HPDE6-E6E7 (cell line): ENCODE measurements at regions not wholly inside any gene's neighbourhood (a gene's known extent, or its start where the extent isn't known, plus 50 kb on each side); places are given as distances from the start of the nearest gene placed in this dataset.

Experiments used
- DNase-seq: peaks from one replicate; pipeline ENCODE4 v3.0.0; 2011; ENCODE audit warnings: missing footprints; ENCODE audit errors: extremely low spot score

DNA sequence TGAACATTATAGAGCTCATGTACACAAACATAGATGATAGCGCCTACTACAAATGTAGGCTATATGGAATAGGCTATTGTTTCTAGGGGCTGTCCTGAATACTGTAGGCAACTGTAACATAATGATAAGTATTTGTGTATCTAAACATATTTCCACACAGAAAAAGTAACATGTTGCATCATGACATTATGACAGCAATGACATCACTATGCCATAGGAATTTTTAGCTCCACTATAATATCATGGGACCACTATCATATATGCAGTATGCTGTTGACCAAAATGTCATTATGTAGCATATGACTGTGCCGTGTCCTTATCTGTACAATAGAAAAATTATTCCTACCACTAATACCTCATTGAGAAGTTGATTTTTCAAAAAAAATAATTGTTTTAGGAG lies 96.7 kb upstream of the SSTR1 start:
- DNase-seq, result no peak

DNA sequence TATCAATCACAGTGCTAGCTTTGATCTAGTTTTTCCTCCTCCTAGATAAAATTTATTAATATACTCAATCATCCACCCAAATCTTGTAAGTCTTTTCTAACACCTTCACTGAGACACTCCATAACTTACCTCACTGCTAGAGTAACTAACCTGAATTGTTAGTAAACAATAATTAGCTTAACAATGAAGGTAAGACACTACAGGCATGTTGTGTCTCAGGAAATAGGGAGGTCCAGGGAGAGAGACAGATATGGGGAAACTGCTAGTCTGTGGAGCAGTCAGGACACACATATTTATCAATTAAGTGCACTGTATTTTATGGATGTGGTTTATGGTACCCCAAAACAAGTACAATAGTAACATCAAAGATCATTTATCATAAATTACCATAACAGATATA lies 94.2 kb upstream of the SSTR1 start:
- DNase-seq, result no peak

DNA sequence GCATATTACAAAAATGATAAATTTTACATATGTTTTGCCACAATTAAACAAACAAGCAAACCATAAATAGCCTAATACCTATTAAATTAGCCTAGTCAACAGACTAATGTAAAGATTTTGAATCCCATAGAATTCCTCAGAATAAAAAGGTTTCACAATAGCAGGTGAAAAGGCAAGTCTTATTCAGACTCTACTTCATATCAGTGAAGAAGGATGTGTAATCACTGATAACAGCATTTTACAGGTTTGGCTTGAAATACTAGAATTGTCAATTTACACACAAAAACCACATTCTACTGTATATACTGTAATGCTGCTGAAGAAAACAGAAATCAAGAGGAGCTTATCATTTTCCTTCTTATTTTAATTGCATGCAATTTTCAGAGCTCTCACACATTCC lies 90.8 kb upstream of the SSTR1 start:
- DNase-seq, result no peak

DNA sequence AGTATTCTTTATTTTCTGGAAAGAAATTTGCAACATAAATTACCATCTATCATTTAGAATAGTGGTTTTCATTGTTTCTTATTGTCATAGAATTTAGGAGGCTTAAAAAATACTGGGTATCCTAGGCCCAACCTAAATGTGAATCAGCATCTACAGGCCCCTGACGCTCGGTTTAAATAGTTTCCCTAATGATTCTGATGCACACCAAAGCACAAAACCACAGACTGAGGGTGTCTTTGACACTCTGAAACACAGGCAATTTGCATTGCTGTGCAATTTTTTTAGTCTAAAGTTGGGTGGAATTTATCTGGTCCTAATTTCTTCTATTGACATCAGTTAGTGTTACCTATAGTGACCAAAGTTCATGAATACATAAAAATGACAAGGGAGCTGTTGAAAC lies 87.6 kb upstream of the SSTR1 start:
- no peak for DNase-seq

DNA sequence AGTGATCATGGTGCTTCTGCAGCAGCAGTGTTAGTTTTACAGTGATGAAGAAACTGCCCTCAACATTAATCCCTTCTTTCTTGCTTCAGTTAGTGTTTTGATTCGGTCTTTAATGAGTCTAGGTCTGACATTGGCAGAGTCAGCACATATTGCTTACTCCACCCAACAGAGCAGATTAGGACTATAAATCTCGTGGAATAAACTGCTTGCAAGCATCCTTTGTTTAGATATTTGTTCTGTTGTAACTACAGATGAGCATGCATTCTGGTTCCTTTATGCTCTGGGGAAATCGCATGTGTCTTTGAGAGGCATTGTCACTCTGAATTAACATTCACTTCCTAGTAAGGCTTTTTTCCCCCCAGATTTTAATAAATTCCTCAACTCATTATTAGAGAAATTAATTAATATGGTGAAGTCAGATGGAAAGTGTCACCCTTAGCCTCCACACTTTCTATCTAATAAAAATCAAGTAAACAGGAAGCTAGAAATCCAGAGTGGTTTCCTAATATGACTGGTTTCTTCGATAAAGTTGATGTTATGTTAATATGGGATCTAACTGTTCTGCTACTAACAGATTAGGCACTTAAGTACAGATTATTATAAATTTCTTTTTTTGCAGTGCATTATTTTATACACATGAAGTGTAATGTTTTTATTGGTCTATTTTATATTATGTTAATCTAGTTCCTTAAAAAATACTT lies 86.2 kb upstream of the SSTR1 start:
- no peak for DNase-seq

DNA sequence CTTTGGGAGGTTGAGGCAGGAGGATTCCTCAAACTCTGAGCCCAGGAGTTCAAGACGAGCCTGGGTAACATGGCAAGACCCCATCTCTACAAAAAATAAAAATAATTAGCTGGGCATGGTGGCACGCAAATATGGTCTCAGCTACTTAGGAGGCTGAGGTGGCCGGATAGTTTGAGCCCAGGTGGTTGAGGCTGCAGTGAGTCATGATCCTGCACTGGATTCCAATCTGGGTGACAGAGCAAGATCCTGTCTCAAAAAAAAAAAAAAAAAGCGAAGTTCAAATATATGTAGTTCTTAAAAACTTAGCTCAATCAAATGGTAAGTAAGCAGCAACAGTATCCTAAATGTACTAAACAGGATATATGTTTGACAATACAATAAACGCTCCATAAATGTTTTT lies 85.5 kb upstream of the SSTR1 start:
- DNase-seq, result no peak

DNA sequence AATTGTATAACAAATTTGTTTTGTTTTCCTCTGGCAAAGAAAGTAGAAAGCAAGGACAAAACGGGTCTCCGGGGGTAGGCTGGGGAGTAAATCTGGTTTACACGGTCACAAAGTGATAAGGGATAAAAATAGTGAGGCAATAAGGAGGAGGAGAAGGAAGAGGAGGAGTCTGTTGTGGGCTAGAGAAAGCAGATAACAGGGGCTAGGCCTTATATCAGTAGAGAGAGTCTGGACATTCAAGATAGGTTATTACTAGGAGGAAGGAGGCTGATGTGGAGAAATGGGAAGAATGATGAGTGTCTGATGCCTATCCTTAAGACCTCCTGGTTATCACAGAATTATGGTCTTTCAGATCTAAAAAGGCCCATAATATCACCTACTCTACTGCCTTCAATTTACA lies 83.2 kb upstream of the SSTR1 start:
- no peak for DNase-seq

DNA sequence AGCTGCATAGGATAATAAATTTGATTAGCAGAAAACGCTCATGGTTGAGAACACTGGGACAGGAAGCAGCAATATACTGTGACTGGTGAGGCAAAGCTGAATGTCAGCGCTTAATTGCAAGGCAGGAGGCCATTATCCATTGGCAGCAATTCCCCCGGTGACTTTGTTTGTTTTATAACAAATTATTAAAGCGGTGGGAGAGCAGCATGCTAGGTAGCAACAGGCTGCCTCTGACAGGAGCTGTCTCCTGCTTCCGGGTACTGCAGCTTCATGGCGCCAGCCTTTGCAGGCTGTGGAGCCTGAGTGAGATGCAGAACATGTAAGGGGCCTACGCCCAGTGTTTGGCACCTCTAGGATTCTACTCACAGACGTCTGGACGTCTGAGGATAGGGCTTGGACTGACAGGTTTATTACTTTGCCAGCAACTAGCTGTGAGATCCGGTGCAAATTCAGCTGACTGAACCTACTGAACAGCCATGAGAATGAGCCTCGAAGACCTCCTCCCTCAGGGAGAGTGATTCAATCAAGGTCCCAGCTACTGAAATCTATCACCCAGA lies 82.1 kb upstream of the SSTR1 start:
- no peak for DNase-seq

DNA sequence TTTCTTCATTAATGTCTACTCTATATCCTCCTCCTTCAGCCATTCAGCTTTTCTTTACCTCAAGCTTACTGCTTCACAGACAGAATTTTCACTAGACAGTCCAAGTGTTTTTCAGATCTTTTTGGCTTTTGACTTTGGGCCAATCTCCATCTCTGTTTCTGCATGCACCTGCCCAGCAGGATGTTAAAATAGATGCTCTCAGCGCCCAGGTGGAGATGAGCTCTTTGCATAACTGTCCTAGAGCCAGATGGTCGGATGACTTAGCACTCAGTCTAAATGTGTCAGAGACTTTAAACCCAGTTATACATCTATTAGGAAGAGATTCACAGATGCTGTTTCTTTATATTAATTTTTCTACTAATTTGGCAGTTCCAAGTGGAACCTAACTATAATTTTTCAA lies 80.3 kb upstream of the SSTR1 start:
- DNase-seq, result no peak

DNA sequence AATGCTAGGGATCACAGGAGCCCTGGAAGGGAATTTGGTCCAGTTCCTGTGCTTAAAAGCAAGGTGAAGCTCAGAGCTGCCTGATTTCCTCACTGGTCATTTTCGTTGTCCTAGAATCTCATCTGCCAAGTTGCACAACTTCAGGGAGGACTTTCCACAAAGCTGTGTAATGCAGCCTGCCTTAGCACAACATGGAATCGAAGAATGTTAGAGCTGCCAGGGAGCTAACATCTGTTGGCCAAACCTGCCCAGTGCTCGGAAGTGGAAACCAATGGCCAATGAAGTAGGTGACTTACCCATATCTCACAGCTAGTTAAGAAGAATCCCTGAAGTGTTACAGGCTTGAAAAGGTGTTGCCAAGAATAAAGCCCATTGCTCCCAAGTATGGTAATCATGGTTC lies 79.9 kb upstream of the SSTR1 start:
- no peak for DNase-seq

DNA sequence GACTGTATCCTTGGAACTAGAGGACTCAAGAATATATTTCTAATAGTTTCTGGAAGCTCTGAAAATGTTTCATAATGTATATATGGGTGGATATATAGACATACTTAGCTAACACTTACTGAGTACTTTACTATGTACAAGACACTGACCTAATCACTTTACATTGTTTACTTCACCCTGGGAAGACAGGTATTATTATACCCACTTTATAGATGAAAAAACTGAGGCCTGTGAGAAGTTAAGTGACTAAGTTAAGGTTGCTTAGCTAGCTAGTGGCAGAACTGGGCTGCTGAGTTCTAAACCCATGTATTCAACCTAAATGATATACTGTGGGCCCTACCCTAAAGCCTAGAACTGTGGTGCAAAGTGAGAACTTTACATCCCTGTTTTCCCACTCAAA lies 79.1 kb upstream of the SSTR1 start:
- DNase-seq, result no peak

DNA sequence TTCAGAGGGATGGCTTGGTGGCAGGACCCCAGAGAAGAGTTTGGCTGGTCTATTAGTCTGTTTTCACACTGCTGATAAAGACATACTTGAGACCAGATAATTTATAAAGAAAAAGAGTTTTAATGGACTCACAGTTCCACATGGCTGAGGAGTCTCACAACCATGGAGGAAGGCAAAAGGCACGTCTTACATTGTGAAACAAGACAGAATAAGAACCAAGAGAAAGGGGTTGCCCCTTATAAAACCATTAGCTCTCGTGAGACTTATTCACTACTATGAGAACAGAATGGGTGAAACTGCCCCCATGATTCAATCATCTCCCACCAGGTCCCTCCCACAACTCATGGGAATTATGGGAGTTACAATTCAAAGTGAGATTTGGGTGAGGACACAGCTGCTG lies 78.5 kb upstream of the SSTR1 start:
- DNase-seq, result no peak

DNA sequence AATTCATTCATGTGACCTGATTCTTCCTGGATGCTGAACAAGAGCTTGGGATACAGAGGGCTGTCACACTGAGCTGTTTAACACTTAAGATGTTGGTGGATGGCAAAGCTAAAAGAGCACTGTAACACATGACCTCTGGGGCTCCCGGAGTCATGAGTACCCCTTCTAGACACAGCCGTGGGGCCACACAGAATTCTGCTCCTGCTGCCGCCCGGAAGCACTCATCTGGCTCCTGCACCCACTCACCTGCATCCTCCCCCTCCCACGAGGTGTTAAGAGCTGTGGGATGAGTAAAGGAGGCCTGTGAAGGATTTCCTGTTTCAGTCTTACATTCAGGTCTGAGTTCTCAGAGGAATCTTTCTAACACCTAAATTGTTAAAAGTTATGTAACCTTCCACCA lies 78.0 kb upstream of the SSTR1 start:
- no peak for DNase-seq

DNA sequence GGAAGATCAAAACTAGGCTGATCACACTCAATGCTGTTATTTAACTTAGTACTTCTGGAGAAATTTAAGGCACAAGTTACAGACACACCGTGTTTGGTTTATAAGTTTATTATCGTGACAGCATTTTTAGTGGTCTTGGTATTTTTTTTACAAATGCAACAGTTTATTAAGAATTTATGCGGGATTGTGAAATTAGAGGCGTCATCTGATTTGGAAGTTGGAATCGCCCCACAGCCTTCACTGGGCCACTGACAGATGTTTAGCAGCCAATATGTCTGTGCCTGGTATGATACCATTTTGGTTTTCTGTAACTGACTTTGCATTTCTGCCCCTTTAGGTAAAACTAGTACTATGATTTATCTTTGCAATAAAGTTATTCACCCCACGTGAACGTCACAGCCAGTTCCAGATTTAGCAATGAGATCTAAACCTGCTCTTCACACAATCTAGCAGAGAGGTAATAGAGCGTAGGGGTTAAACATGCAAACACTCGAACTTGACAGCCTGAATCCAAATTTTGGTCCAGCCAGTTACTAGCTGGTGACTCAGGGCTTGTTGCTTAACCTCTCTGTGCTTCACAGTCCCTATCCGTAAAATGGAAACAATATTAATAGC lies 73.2 kb upstream of the SSTR1 start:
- DNase-seq, result no peak

DNA sequence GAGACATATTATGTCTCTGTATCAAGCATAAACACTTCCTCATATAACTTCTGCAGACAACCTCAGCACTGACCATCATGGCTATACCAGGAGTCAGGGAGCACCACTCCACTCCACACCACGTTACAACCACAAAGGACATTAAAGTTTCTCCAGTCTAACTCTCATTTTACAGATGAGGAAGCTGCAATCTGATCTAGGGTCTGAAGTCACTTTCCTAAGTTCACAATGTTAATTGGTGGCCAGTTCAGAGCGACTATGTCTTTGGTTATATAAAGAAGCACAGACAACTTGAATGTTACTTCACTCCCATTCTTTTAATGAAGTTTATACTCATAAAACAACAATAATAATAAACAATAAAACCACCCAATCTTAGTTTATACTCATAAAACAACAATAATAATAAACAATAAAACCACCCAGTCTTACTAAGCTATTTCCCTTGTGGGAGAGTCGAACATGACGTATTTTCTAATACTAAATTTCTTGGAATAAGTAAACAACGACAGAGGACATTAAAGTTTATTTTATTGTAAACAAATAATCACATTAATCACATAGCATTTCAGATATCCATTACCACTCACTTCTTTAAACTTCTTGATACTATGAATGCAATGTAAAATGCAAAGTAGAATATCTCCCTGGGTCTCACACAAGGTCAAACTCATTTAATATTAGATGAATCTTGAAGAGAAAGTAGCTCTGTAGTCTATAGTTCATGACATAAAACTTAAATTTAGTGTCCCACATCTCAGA lies 72.4 kb upstream of the SSTR1 start:
- no peak for DNase-seq

DNA sequence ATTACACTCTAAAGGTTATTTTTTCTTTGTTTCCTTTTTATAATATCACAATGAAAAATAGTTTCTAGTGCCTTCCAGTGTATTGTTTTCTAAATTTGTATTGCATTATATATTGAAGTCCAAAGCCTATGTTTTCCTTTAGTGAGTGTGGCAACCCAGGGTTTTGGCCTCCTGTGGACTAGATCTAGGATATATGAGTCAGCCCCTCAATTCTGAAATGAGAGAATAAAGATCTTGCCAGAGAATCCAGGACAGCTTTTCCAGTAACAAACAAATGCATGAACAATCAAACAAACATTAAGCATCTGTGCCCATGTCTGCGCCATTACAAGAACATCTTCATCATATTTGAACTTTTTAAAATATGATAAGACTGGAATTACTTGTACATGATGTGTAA lies 70.7 kb upstream of the SSTR1 start:
- DNase-seq, result no peak

DNA sequence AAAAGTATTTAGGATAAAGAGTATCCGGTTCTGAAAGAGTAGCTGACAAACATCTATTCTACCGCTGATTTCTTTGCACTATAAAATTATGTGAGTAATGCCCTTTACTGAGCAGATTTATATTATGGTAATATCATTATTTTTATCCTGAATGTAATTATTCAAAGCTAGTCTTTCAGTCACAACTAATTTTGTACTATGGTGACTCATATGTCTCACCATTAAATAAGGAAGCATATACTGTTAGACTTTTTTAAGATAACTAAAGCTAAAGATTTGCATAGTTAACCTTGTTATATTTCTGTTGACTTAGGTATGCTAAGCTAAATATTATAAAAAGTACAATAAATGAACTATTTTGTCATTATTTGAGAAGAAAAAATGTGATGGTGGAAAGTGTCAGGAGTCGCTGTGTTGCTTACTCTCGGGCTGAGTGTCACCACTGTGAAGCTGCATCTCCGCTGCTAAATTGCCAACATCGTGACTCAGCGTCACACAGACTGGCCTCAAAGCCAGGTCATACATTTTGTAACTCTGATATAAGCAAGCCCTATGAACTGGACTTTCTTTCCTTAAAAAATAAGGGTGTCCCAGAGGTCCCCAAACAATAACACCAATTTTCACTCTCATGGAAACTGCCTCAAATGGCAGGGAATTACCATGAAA lies 69.1 kb upstream of the SSTR1 start:
- no peak for DNase-seq

DNA sequence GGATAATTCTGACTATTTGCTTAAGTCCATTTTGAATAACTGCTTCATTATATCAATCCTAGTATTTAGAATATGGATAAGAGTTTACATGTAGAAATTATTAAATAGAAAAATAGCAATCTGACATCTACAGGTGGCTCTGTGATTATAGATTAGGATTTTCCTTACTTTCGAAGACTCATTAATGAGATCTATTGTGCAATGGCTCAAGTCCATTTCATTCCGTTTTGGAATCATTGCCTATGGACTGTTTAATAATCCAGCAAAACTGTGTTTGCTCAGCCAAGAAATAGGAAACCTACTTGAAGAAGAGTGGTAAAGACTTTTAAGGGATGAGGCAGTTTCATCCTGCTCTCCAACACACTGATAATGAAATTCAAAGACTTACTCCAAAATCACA lies 67.8 kb upstream of the SSTR1 start:
- DNase-seq, result no peak

DNA sequence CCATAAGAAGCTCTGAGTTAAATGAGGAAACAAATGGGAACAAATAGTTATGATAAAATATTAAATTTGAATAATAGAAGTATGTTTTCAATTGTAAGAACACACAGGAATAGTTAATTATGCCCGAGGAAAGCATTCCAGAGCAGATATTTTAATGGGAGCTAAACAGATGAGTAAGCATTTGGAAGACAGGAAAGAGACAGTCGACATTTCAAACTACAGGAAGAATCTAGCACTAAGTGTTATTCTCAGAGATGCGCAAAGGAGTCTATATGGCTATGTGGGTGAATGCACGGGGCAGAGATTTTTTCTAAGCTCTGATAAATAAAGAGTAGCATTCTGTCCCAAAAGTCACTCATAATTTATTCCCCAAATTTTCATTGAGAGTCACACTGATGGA lies 64.5 kb upstream of the SSTR1 start:
- no peak for DNase-seq

DNA sequence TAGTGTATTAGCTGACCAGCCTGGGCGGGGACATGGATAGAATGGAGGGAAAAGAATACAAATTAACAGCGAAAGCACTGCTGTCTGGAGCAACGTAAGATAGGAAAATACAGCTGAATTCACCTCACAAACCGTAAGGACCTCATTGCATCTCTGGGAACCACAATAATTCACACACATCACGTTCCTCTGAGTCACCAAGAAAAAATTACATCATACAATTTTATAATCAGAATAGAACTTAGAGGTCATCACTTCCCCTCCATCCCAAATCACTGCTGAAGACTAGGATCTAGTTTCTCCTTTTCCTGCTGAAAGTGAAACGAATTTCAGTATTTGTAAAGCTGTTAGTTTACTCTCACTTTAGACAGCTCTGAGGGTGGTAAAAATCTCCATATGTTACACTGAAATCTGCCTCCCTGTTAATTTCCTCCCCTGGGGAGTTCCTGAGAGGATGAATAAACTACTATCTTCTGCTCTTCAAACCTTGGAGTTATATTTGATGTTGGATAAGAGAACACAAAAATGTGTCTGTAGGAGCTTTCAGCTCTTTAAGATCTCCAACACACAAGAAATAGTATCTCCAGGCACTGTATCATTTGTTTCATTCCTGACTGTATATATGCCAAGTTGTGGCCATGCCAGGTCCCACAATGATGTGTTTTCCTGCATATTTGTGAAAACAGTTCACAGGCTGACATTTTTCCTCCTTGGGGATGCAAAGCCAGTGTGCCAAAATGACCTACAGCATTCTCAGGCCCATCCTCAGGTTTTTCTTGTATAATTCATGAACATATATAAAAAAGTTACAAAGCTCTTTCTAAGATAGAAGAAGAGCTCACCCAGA lies 63.8 kb upstream of the SSTR1 start:
- no peak for DNase-seq

DNA sequence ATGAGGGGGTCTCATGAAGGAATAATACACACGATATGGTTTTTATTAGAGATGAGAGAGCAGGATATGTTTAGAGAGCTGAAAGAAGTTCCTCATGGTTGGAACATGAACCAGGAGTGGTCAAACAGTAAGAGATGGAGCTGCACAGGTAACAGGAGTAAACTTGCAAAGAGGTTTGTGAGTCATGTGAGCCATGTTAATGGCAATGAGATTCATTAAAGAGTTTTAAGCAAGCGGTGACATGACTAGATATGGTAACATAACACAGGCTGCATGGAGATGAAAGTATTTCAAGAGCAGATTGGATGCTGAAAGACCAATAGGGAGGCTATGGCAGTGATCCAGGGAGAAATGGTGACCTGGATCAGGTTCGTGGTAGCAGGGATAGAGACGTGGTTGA lies 62.6 kb upstream of the SSTR1 start:
- peak; percentile 20 for DNase-seq

DNA sequence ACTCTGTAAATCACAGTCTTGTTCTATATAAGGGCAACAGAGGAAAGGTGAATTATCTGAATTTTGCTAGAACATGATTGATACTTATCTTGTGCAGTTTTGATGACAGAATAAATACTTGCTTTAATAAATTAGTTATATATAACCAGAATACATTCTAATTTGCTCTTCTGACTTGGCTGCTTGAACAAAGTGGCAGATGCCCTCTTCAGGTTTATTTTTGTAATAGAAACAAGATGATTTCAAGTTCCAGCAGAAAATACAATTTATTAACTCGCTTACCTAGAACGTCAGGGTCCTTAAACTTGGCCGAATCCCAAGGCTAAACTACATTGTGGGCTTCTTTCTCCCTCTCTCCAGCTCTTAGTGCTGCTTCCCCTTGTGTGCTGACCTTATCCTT lies 57.6 kb upstream of the SSTR1 start:
- DNase-seq, result no peak
